ENCODE measurements at regions not wholly inside any gene's neighbourhood (a gene's known extent, or its start where the extent isn't known, plus 50 kb on each side); places are given as distances from the start of the nearest gene placed in this dataset.

- Mint-ChIP-seq H3K27ac (no peak overlapping the region), H3K4me3 (no peak overlapping the region), H3K9me3 (peaks cover 0 to 8% (median 6%) of the 10 kb centered on the region in 7 donors), H3K36me3 (no peaks in the 10 kb centered on the region), H3K27me3 (ENCODE audit: low read depth in 3 of 3) (no peaks in the 10 kb centered on the region), H3K4me1 (no peaks in the 10 kb centered on the region)
- no peak overlapping the region for H3K9ac ChIP-seq (ENCODE audit: insufficient read depth, low read length, poor library complexity, severe bottlenecking)
- H3K27ac ChIP-seq (ENCODE audit: low read depth in 1 of 2, low read length in 2 of 2): no peak overlapping the region
- H2AFZ ChIP-seq (ENCODE audit: insufficient read depth, low read depth, low read length, poor library complexity, severe bottlenecking): no peak overlapping the region
- no peaks in the 10 kb centered on the region for H3K79me2 ChIP-seq (ENCODE audit: insufficient read depth, low read length)
- no peaks in the 10 kb centered on the region for H3K27me3 ChIP-seq (ENCODE audit: control insufficient read depth in 2 of 2, insufficient read depth in 2 of 2, low read length in 2 of 2)
- H3K4me1 ChIP-seq (ENCODE audit: control insufficient read depth in 1 of 2, insufficient read depth in 2 of 2, low read length in 2 of 2): no peaks in the 10 kb centered on the region
- no peak overlapping the region for H3K4me2 ChIP-seq (replicated peaks; ENCODE audit: extremely low read depth, low read length, poor library complexity, severe bottlenecking)
- no peaks in the 10 kb centered on the region for H4K20me1 ChIP-seq (ENCODE audit: insufficient read depth, low read length)
- intact Hi-C loops (cut with micrococcal nuclease): no loop called here
- no peak for DNase-seq
- H3K9me3 ChIP-seq (replicated peaks in 1 of 2; ENCODE audit: control insufficient read depth in 1 of 2, insufficient read depth in 1 of 2, low read length in 2 of 2): peaks cover 3 to 6% of the 10 kb centered on the region in 2 donors
- no peaks in the 10 kb centered on the region for H3K36me3 ChIP-seq (replicated peaks in 1 of 2; ENCODE audit: control insufficient read depth in 1 of 2, insufficient read depth in 2 of 2, low read length in 2 of 2)
- no peak for TF ChIP-seq CTCF (IDR thresholded peaks at IDR 0.05)
- H3K4me3 ChIP-seq (replicated peaks in 1 of 3; ENCODE audit: low read depth in 2 of 3, low read length in 3 of 3): no peak overlapping the region
Measured at GRCh38 chr1:78232630-78233029, 186.9 kb downstream of the GIPC2 start.

GRCh38 chr1:78234496-78234895, 188.7 kb downstream of the GIPC2 start:
- no peaks in the 10 kb centered on the region for H3K4me1 Mint-ChIP-seq
- no peak for TF ChIP-seq CTCF (IDR thresholded peaks at IDR 0.05)
- no peak overlapping the region for H3K27ac ChIP-seq (ENCODE audit: low read depth in 1 of 2, low read length in 2 of 2)
- H3K4me3 ChIP-seq (replicated peaks in 1 of 3; ENCODE audit: low read depth in 2 of 3, low read length in 3 of 3): no peak overlapping the region
- H3K9me3 ChIP-seq (replicated peaks in 1 of 2; ENCODE audit: control insufficient read depth in 1 of 2, insufficient read depth in 1 of 2, low read length in 2 of 2): peaks cover 6 to 7% of the 10 kb centered on the region in 2 donors
- H3K4me3 Mint-ChIP-seq: no peak overlapping the region
- 55% methylated on average over 2 of the region's 3 CpGs for WGBS (ENCODE audit: insufficient coverage)
- no peak overlapping the region for H3K27ac Mint-ChIP-seq
- H3K36me3 Mint-ChIP-seq: no peaks in the 10 kb centered on the region
- no peak overlapping the region for H3K4me2 ChIP-seq (replicated peaks; ENCODE audit: extremely low read depth, low read length, poor library complexity, severe bottlenecking)
- H3K36me3 ChIP-seq (replicated peaks in 1 of 2; ENCODE audit: control insufficient read depth in 1 of 2, insufficient read depth in 2 of 2, low read length in 2 of 2): no peaks in the 10 kb centered on the region
- H3K27me3 ChIP-seq (ENCODE audit: control insufficient read depth in 2 of 2, insufficient read depth in 2 of 2, low read length in 2 of 2): no peaks in the 10 kb centered on the region
- H3K9me3 Mint-ChIP-seq: peaks cover 0 to 12% (median 6%) of the 10 kb centered on the region in 7 donors
- H3K9ac ChIP-seq (ENCODE audit: insufficient read depth, low read length, poor library complexity, severe bottlenecking): no peak overlapping the region
- no peaks in the 10 kb centered on the region for H3K27me3 Mint-ChIP-seq (ENCODE audit: low read depth in 3 of 3)
- H4K20me1 ChIP-seq (ENCODE audit: insufficient read depth, low read length): no peaks in the 10 kb centered on the region
- no peaks in the 10 kb centered on the region for H3K79me2 ChIP-seq (ENCODE audit: insufficient read depth, low read length)
- no peak overlapping the region for H2AFZ ChIP-seq (ENCODE audit: insufficient read depth, low read depth, low read length, poor library complexity, severe bottlenecking)
- H3K4me1 ChIP-seq (ENCODE audit: control insufficient read depth in 1 of 2, insufficient read depth in 2 of 2, low read length in 2 of 2): no peaks in the 10 kb centered on the region
- intact Hi-C loops (cut with micrococcal nuclease): no loop called here
- DNase-seq: no peak

Data from CD14-positive monocyte (primary cell).